ENCODE measurements at regions not wholly inside any gene's neighbourhood (a gene's known extent, or its start where the extent isn't known, plus 50 kb on each side); places are given as distances from the start of the nearest gene placed in this dataset.

- TF ChIP-seq ZBTB10 (CRISPR knock-in tag; IDR thresholded peaks at IDR 0.05; ENCODE audit: borderline replicate concordance) (no peak), TSC22D2 (CRISPR knock-in tag; IDR thresholded peaks at IDR 0.05; ENCODE audit: borderline replicate concordance) (no peak), ZNF670 (CRISPR knock-in tag; IDR thresholded peaks at IDR 0.05; ENCODE audit: borderline replicate concordance) (no peak), SRY (CRISPR knock-in tag; IDR thresholded peaks at IDR 0.05) (no peak), MED8 (CRISPR knock-in tag; IDR thresholded peaks at IDR 0.05; ENCODE audit: insufficient replicate concordance) (no peak), KDM3A (CRISPR knock-in tag; IDR thresholded peaks at IDR 0.05; ENCODE audit: low read depth) (no peak), ZSCAN25 (CRISPR knock-in tag; IDR thresholded peaks at IDR 0.05) (no peak), SKIL (CRISPR knock-in tag; IDR thresholded peaks at IDR 0.05; ENCODE audit: borderline replicate concordance) (no peak)
Measured at GRCh38 chr18:78717051-78717765, 262.4 kb upstream of the SALL3 start (continued).

Measured in HepG2 (cell line).